Pons (tissue), 1 donor: ENCODE measurements at regions not wholly inside any gene's neighbourhood (a gene's known extent, or its start where the extent isn't known, plus 50 kb on each side); places are given as distances from the start of the nearest gene placed in this dataset.
"Not testable (repeated sequence)": the region's sequence is repeated elsewhere in the genome, so short reads cannot be mapped to it uniquely, and the experiment has no call there.

Experiments
- DNase-seq: peaks from one replicate; pipeline ENCODE4 v3.0.0-alpha.2; 2016; ENCODE audit warnings: low spot score

DNA sequence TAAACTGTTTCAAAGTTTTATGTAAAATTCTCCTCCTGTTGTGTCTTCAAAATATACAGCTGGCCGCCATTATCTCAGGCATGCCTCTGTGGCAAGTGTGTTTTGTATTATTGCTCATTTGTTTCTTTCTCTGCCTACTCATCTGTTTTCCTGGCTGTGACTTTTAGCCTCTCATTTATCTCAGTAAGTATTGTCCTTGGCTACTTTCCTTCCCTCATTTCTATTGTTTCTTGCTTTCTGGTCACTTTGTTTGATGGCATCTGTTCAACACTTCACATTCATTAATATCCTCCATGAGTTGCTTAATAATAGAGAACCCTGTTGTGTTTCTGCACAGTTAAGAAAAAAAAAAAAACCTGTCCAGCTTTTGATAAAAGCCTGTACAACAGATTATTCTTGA, 869.4 kb downstream of the PCDH17 start:
- DNase-seq = no peak

DNA sequence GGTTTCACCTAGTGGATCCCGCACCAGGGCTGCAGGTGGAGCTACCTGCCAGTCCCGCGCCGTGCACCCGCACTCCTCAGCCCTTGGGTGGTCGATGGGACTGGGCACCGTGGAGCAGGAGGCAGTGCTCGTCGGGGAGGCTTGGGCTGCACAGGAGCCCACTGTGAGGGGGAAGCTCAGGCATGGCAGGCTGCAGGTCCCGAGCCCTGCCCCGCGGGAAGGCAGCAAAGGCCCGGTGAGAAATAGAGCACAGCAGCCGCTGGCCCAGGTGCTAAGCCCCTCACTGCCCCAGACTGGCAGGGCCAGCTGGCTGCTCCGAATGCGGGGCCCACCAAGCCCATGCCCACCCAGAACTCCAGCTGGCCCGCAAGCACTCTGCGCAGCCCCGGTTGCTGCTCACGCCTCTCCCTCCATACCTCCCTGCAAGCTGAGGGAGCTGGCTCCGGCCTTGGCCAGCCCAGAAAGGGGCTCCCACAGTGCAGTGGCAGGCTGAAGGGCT, 872.7 kb downstream of the PCDH17 start:
- not testable (repeated sequence) for DNase-seq

DNA sequence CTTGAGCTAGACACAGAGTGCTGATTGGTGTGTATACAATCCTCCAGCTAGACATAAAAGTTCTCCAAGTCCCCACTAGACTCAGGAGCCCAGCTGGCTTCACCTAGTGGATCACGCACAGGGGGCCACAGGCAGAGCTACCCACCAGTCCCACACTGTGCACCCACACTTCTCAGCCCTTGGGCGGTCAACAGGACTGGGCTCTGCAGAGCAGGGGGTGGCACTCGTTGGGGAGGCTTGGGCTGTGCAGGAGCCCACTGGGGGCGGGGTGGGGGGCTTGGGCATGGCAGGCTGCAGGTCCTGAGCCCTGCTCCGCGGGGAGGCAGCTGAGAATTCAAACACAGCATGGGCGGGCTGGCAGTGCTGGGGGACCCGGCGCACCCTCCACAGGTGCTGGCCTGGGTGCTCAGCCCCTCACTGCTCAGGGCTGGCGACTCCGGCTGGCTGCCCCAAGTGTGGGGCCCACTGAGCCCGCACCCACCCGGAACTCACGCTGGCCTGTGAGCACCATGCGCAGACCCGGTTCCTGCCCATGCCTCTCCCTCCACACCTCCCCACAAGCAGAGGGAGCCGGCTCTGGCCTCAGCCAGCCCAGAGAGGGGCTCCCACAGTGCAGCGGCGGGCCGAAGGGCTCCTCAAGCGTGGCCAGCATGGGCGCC, 873.8 kb downstream of the PCDH17 start:
- DNase-seq = not testable (repeated sequence)

DNA sequence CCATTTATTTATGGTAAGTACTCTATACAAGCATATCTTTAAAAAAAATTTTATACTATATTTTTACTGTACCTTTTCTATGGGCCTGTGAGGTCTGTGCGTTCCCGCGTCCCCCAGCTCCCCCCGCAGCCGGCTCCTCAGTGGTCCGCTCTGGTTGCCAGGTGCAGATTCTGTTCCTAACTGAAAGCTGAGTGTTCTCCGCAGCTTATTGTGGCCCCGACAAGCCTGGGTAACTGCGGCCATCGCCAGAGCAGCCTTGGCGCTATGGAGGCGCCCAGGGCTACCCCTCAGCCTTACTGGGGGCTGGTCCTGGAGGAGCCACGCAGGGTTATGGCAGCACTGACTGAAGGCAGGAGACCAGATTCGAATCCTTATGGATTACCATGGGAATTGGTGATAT, 896.8 kb downstream of the PCDH17 start:
- DNase-seq = no peak

DNA sequence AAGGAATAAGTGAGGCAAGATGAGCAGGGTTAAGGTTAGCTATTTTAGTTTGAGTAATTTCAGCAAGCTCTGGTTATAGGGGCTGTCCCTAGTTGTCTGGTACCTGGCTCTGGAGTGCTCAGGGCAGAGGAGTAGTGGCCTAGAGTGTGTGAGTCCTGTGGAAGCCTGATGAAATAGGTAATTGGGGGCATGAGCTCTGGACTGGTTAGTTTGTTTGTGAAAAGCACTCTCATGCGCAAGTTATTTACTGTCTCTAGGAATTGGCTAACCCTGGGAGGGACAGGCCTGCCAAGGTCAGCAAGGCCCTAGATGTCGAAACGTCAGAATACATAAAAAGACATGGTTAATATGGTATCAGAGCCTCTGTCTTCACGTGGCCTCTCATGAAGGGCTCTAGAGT, 900.1 kb downstream of the PCDH17 start:
- no peak for DNase-seq

DNA sequence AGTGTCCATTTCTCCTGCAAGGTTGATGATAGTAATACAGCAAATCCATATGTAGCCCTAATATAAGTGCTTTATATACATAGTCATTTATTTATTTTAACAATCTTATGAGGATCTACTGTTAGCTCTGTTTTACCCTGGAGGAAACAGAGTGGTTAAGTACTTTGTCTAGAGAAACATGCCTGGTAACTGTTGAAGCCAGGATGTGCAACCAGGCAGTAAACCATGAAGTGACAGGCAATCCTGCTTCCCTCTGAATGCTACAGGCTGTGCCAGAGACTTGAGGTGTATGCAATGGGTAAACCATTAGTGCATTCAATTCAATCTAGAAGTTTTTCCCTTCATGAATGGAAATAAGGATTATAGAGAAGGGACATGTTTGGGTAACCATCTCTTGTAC, 911.0 kb downstream of the PCDH17 start:
- DNase-seq = no peak

DNA sequence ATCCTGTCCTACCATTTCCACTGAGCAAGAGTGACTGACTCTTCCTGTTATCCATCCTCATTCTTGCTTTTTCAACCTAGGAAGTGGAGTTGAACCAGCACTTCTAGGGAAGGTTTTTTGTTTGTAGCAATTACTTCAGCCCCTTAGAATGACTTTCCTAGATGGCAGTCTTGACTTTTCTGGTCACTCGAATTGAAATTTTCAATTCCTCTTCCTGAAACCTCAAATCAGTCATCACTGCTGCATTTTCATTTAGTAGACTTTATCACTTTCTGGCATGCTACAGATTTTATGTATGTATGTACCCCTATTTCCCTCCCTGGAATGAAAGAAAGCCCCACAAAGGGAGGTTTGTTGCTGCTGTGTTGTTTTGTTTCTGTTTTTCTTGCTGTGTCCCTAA, 915.9 kb downstream of the PCDH17 start:
- no peak for DNase-seq

DNA sequence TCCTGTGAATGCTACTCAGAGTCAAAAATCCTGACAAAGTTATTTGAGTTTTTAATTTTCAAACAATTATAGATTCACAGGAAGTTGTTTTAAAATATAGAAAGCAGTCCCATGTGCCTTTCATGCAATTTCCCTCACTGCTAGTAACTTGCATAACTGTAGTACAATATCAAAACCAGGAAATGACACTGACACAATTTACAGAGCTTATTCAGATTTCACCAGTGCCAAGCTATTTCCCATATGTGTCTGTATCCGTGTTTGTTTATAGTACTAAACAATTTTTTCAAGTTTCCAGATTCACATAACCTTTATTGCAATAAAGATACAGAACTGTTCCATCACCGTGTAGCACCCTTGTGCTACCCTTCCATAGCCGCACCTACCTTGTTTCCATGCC, 934.6 kb downstream of the PCDH17 start:
- DNase-seq = no peak

DNA sequence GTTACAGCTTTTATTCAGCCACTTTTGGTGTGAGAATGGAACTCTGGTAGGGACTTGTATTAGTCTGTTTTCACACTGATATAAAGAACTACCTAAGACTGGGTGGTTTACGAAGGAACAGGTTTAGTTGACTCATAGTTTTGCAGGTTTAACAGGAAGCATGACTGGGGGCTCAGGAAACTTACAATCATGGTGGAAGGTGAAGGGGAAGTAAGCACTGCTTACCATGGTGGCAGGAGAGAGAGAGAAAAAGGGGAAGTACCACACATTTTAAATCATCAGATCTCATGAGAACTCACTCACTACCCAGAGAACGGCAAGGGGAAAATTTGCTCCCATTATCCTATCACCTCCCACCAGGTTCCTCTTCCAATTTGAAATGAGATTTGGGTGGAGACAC, 942.2 kb downstream of the PCDH17 start:
- no peak for DNase-seq

DNA sequence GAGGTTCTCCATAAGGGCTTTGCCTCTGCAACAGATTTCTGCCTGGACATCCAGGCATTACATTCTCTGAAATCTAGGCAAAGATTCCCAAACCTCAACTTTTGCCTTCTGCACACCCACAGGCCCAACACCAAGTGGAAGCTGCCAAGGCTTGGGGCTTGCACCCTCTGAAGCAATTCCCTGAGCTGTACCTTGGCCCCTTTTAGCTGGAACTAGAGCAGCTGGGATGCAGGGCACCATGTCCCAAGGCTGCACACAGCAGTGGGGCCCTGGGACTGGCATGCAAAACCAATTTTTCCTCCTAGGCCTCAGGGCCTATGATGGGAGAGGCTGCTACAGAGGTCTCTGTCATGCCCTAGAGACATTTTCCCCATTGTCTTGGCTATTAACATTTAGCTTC, 943.2 kb downstream of the PCDH17 start:
- DNase-seq = no peak

DNA sequence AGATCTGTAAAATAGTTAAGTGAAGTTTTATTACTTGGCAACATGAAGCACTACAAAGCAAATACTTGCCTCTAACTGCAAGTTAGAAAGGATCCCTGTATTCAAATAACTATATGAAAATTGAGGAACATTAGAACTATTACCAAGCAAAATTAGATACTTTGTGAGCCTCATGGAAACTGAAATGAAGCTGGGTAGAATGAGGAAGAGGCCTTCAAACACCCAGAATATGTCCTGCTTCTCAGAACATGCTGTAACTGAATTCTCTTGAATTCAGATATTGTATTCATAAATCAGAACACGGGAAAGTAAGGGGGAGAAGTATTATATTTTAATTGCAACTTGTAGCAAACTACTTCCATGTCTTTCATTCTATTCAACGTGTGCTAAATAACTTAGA, 947.9 kb downstream of the PCDH17 start:
- no peak for DNase-seq

DNA sequence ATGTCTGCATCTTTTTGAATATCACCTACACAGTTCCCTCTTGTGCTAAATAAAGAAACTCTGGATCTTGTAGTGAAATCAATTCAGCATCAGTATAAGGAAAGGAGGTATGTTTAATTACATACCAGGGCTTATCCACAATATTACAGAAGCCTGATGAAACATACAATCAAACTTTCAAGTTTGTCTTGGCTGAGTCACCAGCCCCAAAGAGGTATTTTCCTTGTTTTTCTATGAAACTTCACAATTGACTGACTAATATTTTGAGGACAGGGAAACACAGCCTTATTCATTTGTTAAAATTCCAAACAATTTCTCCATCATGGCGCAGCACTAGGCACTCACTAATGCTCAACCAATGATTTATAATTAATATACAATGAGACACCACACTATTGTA, 952.4 kb downstream of the PCDH17 start:
- DNase-seq = no peak

DNA sequence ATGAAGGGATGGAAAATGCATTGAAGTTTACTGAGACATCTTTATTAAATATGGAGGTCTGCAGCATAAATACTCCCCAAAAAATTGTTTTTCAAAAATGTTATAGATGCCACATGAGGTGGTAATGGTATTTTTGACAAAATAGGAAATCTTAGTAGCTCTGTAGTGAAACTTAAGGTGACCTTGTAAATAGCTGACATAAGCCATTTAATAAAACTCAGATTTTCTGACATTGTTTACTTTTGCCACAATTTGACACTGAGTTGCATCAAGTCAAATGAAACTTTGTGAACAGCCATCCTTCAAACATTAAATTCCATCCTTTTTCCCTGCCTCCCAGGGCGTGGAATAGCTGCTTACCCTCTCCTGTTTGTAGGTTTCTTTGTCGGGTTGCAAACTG, 953.1 kb downstream of the PCDH17 start:
- DNase-seq = no peak

DNA sequence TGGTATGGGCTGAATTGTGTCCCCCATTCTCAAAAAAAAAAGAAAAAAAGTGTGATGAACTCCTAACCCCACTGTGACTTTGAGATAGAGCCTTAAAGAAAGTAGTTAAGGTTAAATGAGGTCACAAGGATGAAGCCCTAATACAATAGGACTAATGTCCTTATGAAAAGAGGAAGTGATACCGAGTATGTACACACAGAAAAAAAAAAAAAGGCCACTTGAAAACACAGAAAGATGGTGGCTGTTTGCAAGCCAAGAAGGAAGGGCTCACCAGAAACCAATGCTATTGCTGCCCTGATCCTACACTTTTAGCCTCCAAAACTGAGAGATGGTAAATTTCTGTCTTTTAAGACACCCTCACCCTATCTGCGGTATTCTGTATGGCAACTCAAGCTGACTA, 955.6 kb downstream of the PCDH17 start:
- DNase-seq = no peak

DNA sequence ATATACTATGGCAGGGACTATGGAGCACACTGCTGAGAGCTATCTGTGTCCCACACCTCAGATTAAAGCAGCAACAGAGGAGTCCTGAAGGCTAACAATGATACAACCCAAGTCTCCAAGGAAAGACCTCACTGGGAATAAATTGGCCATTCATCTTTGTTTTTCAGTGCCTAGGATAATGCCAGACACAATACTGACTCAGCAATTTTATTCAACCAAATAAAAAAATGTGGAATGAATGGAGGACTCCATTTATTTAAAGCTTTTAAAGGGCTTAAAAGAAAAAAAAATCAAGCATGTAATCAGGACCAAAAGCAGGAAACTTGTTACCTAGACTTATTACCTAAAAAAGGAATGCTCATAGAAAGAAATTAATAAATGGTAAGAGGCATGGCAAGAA, 960.5 kb downstream of the PCDH17 start:
- DNase-seq = no peak

DNA sequence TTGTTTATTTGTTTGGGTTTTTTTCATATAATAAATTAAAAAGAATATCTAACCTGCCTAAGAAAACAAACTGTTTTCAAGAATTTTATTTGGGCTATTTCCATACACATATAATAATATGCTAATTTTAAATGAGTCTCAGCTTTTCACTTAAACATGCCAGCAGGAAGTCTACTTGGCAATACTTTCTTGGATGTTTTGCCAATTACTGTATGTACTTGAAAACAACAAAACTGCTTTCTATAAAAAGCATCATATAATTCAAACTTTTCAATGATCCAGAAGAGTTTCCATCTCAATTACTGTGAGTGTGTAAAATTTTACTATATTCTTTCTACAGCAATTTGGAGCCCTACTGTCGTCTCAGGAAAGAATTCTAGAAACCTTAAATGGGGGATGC, 961.2 kb downstream of the PCDH17 start:
- DNase-seq = no peak

DNA sequence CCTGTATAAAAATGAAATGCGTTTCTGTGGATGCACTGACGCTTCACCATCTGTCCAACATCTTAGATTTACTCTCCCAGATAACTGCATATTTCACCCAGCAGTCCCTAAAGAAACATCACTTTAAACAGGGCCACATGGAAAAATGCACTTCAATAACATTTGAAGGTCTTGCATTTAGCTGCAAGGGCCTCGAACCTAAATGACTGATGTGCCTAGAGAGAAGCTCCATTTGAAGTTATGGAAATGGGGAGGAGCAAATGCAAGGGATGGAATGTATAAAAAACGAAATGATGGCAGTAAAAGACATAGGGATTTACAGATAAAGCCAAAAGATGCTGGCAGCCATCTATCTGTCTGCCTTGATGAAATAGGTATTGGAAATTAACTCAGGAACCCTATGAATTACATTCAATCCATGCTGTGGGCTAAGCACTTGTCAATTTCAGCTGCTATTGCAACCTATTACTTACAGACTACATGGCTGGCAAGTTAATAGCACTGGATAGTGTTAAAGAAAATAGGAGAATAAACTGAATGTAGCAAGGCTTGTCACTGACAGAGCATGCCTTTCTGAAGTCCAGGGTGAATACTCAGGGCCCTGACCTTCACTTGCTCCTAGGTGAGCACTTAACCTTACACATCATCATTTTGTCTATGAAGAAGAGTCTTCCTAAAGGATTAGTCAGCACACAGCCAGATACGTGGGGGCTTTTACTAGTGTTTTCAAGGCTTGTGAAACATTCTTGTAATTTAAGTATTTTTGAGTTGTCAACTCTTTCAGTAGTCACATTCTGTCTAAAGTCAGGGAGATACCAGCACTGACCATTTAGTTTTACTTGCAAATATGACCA, 963.4 kb downstream of the PCDH17 start:
- DNase-seq = no peak

DNA sequence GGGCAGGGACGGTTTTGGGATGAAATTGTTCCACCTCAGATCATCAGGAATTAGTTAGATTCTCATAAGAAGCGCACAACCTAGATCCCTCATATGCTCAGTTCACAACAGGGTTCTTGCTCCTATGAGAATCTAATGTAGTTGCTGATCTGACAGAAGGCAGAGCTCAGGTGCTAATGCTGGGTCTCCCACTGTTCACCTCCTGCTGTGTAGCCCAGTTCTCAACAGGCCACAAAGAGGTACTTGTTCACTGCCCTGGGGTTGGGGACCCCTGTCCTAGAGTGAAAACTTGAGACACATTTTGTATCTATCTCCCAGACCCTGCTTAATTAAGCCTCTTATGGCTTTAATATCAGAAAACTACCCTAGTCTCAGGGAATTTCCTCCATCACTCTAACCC, 966.0 kb downstream of the PCDH17 start:
- no peak for DNase-seq

DNA sequence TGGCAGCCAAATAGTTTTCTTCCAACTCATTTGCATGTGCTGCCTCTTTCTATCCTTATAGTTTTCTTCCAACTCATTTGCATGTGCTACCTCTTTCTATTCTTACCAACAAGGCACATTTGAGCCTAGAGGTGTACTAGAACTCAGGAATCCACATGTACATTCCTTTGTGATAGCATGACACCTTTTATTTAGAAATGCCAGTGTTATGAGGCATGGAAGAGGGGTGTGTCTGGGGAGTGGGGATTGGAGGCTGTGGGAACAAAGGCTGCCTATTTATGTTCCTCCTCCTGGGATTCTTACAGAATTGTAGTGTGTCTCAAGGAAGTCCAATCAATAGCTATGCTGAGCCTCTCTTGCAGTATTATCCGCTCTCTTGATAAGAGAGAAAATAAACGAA, 966.7 kb downstream of the PCDH17 start:
- DNase-seq = no peak

DNA sequence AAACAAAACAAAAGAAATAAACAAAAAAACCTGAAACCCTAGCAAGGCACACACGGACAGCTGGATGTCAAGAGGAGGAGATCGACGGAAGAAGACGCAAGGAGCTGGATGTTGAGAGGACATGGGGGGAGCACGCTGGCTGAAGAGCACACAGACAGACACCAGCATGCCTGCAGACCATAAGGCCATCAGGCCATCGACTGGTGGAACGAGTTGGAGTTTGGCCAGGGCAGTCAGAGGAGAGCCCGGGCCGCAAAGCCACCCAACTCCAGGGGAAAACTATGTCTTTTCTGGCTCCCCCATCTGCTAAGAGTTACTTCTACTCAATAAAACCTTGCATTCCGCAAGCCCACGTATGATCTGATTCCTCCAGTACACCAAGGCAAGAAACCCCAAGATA, 979.6 kb downstream of the PCDH17 start:
- no peak for DNase-seq

DNA sequence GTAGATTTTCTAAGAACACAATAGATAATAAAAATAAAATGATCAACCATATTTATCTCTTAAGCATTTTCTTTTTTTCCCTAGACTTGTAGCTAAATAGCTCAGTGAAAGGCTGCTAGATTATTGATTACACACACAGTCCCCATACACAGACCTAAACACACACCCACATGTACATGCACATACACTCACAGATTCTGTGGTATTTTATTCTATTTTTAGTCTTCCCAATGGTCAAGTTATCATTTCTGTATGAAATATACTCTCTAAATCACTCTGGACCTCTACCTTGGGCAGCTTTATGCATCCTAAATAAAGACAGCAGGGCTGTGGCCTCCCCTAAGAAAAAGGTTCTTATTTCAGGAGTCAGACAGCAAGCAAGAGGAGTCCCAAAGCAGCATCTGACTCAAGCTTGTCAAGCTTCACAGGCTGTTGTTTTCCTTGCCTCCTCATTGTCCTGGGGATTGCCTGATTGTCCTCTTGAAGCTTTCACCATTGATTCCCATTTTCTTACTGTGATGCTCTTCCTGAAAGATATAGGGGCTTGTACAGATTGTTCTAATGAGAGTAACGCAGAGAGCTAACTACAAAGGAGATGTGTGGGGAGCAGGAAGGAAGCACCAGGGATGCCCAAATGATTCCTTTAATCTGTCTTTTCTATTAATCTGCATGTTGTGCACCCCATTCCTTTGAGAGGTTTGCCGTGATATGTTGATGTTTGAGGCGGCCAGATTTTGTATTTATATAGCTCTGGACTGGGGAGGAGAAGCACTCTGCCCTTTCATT, 986.5 kb downstream of the PCDH17 start:
- no peak for DNase-seq

DNA sequence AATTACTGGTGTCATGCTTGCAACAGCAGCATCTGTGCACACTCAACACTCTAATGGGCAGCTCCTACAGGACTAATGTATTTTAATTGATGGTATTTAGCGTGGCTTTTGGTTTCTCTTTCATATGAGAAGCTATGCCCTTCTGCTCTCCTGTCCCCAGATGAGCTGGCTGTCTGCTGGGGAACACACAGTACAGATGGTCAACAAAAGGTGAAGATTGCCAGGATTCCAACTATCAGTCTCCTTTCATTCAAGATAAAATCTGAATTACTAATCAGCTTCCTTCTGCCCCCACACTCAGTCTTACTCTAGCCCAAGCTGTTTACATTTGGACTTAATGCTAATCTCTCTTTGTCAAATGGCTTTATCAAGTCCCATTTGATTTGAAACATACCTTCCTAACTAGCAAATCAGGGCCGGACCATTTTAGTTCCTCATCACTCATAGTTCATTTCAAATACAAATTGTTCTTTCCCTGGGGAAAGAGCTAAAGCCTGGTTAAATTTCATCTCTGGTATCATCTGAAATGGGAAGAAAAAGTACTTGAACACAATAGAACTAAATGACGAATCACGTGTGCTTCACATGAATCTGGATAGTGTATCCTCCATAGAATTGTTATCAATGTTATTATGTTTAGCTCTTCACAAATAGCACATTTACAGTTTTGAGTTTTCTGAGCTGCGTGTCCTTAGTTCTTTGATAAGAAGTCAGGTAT, 988.0 kb downstream of the PCDH17 start:
- no peak for DNase-seq
